GM12878 (cell line): ENCODE measurements at regions not wholly inside any gene's neighbourhood (a gene's known extent, or its start where the extent isn't known, plus 50 kb on each side); places are given as distances from the start of the nearest gene placed in this dataset.

Source experiments
- ATAC-seq: fragments of 200-7000 bp; cut with Tn5 transposase; 3 replicates; pipeline ENCODE4 v1.9.1; 2020; ENCODE audit warnings: mild to moderate bottlenecking, moderate library complexity
- BruUV-seq: library from RNA; stranded (reverse); fragments of 400-500 nt; replicated peaks from 2 replicates; lab custom pipeline; 2021; lab: Mats Ljungman, UMichigan
- CTCF ChIA-PET: fragments of 300-600 bp; sonication (Branson Sonifier 250); formaldehyde crosslinking; extraction: SDS; loops from one replicate; lab custom pipeline; 2021; ENCODE audit warnings: inconsistent platforms; lab: Yijun Ruan, JAX
- POLR2A ChIA-PET: fragments of 350-600 bp; formaldehyde crosslinking; extraction: SDS; loops from one replicate; lab custom pipeline; 2021; ENCODE audit warnings: inconsistent platforms; lab: Charles Lee
- RAD21 ChIA-PET: fragments of 300-600 bp; sonication (Branson Sonifier 250); formaldehyde crosslinking; loops from one replicate; lab custom pipeline; 2023; ENCODE audit warnings: antibody characterized with exemption; ENCODE audit not compliant: unreplicated experiment; lab: Charles Lee
- SMC1A ChIA-PET: fragments of 300-600 bp; sonication (Branson Sonifier 250); formaldehyde crosslinking; loops from one replicate; lab custom pipeline; 2023; ENCODE audit not compliant: unreplicated experiment, uncharacterized antibody; lab: Charles Lee
- DNase-seq: peaks from one replicate; pipeline ENCODE4 v3.0.0-alpha.2; 2011; ENCODE audit warnings: low read depth, low spot score
- FAIRE-seq: peaks from 3 replicates; lab custom pipeline; 2011; peaks lifted over from hg19 to GRCh38; lab: Jason Lieb, UNC
- H2AFZ ChIP-seq: 2 replicates; pipeline ENCODE4 v1.6.0; 2011; ENCODE audit warnings: low read depth, low read length, control low read depth; ENCODE audit not compliant: control insufficient read depth
- H3K27ac ChIP-seq: 2 replicates; pipeline ENCODE4 v1.5.1; 2011; ENCODE audit warnings: control low read depth; ENCODE audit not compliant: control insufficient read depth, insufficient read depth
- H3K27me3 ChIP-seq, 2 experiments: replicated peaks in 1 of 2; 2 replicates each; pipeline versions ENCODE4 v1.6.0 to v1.6.1; 2011; ENCODE audit warnings: low read length in 1 of 2; ENCODE audit not compliant: control insufficient read depth in 2 of 2, insufficient read depth in 2 of 2
- H3K36me3 ChIP-seq, 2 experiments: 2 replicates each; pipeline ENCODE4 v1.5.1; 2011; ENCODE audit warnings: low read length in 1 of 2; ENCODE audit not compliant: control insufficient read depth in 2 of 2, insufficient read depth in 2 of 2
- H3K4me1 ChIP-seq: 2 replicates; pipeline ENCODE4 v1.6.1; 2011; ENCODE audit warnings: mild to moderate bottlenecking, low read length, moderate library complexity, mixed read lengths; ENCODE audit not compliant: control insufficient read depth, insufficient read depth
- H3K4me2 ChIP-seq: 2 replicates; pipeline ENCODE4 v1.6.0; 2011; ENCODE audit warnings: control low read depth; ENCODE audit not compliant: control insufficient read depth, insufficient read depth
- H3K4me3 ChIP-seq: fragments of 200-600 bp; sonication (generic); 2 replicates; pipeline ENCODE4 v1.5.1; 2016
- H3K79me2 ChIP-seq: 2 replicates; pipeline ENCODE4 v1.6.0; 2011; ENCODE audit warnings: low read length; ENCODE audit not compliant: control insufficient read depth, insufficient read depth
- H3K9ac ChIP-seq: 2 replicates; pipeline ENCODE4 v1.8.0; 2011; ENCODE audit warnings: low read length, control low read depth, mixed read lengths; ENCODE audit not compliant: control insufficient read depth, insufficient read depth
- H3K9me3 ChIP-seq: replicated peaks from 3 replicates; pipeline ENCODE4 v1.5.1; 2011; ENCODE audit warnings: mild to moderate bottlenecking, low read length; ENCODE audit not compliant: control insufficient read depth, insufficient read depth
- H4K20me1 ChIP-seq: 2 replicates; pipeline ENCODE4 v1.6.0; 2011; ENCODE audit not compliant: control insufficient read depth, insufficient read depth
- CBX3 ChIP-seq: fragments of 200-600 bp; sonication (generic); IDR thresholded peaks from 2 replicates; pipeline ENCODE4 v1.6.1; 2016; ENCODE audit warnings: low read depth, borderline replicate concordance
- DPF2 ChIP-seq: fragments of 450-650 bp; IDR thresholded peaks from 2 replicates; pipeline ENCODE4 v1.6.1; 2017; ENCODE audit warnings: mild to moderate bottlenecking
- FOXM1 ChIP-seq: IDR thresholded peaks from 2 replicates; pipeline ENCODE4 v1.6.1; 2012; ENCODE audit warnings: low read depth, mild to moderate bottlenecking, inconsistent platforms, low read length, moderate library complexity
- JUND ChIP-seq: IDR thresholded peaks from 2 replicates; pipeline ENCODE4 v1.6.1; 2012; ENCODE audit warnings: low read depth, mild to moderate bottlenecking, low read length, improper control_type of control experiment, moderate library complexity
- MTA3 ChIP-seq: IDR thresholded peaks from 2 replicates; pipeline ENCODE4 v1.6.1; 2012; ENCODE audit warnings: low read length, inconsistent platforms, borderline replicate concordance
- SMAD1 ChIP-seq: fragments of 450-650 bp; IDR thresholded peaks from 2 replicates; pipeline ENCODE4 v1.6.1; 2018; ENCODE audit warnings: mild to moderate bottlenecking, low read depth; ENCODE audit not compliant: partially characterized antibody
- SREBF1 ChIP-seq: IDR thresholded peaks from 2 replicates; pipeline ENCODE4 v1.6.1; 2012; ENCODE audit warnings: mild to moderate bottlenecking, low read length
- SUPT20H ChIP-seq: IDR thresholded peaks from 2 replicates; pipeline ENCODE4 v1.6.1; 2011; ENCODE audit warnings: low read depth, mild to moderate bottlenecking, low read length, moderate library complexity, borderline replicate concordance; ENCODE audit not compliant: control insufficient read depth
- YBX1 ChIP-seq: fragments of 450-650 bp; IDR thresholded peaks from 2 replicates; pipeline ENCODE4 v1.6.1; 2016; ENCODE audit warnings: antibody characterized with exemption
- ZNF207 ChIP-seq: fragments of 450-650 bp; IDR thresholded peaks from 2 replicates; pipeline ENCODE4 v1.6.1; 2014; ENCODE audit warnings: antibody characterized with exemption, mild to moderate bottlenecking, borderline replicate concordance
- WGBS: methylation state at CpG from one replicate; pipeline ENCODE4 v1.1.6; 2016; ENCODE audit warnings: low lambda C conversion rate; ENCODE audit not compliant: insufficient replicate concordance, insufficient coverage; ENCODE audit errors: missing lambda C conversion rate; 5-methylcytosine and 5-hydroxymethylcytosine counted together
- in situ Hi-C: fragments of 300-500 bp; cut with MboI; formaldehyde crosslinking; loops from 9 replicates; pipeline ENCODE4 v1.14.3; 2018; ENCODE audit warnings: mixed read lengths
- intact Hi-C: fragments of 100-400 bp; cut with micrococcal nuclease; formaldehyde crosslinking; loops from one replicate; pipeline ENCODE4 v1.14.2; 2022; ENCODE audit not compliant: unreplicated experiment
- TF ChIP-seq, protein P1 (sequence below): fragments of 450-650 bp; IDR thresholded peaks from 2 replicates; pipeline ENCODE4 v1.6.1; 2017; ENCODE audit warnings: mild to moderate bottlenecking, low read depth, inconsistent platforms; ENCODE audit not compliant: poor library complexity, severe bottlenecking
- TF ChIP-seq, protein P2 (sequence below): fragments of 450-650 bp; formaldehyde crosslinking; IDR thresholded peaks from 2 replicates; pipeline ENCODE4 v1.4.0; 2022; ENCODE audit warnings: mild to moderate bottlenecking, moderate library complexity
- TF ChIP-seq, protein P3 (sequence below): IDR thresholded peaks from 2 replicates; pipeline ENCODE4 v1.6.1; 2012; ENCODE audit warnings: low read depth, low read length, improper control_type of control experiment
- TF ChIP-seq, protein P4 (sequence below), 3 experiments: IDR thresholded peaks in 2 of 3; conservative IDR thresholded peaks in 1 of 3; 2 replicates each; pipeline ENCODE4 v1.5.1; 2011; ENCODE audit warnings: low read depth in 3 of 3, low read length in 3 of 3, mild to moderate bottlenecking in 3 of 3, control low read depth in 2 of 3, moderate library complexity in 2 of 3, inconsistent platforms in 1 of 3, mixed read lengths in 1 of 3; ENCODE audit not compliant: control insufficient read depth in 2 of 3, insufficient read depth in 1 of 3; ENCODE audit errors: extremely low read depth in 1 of 3

DNA sequence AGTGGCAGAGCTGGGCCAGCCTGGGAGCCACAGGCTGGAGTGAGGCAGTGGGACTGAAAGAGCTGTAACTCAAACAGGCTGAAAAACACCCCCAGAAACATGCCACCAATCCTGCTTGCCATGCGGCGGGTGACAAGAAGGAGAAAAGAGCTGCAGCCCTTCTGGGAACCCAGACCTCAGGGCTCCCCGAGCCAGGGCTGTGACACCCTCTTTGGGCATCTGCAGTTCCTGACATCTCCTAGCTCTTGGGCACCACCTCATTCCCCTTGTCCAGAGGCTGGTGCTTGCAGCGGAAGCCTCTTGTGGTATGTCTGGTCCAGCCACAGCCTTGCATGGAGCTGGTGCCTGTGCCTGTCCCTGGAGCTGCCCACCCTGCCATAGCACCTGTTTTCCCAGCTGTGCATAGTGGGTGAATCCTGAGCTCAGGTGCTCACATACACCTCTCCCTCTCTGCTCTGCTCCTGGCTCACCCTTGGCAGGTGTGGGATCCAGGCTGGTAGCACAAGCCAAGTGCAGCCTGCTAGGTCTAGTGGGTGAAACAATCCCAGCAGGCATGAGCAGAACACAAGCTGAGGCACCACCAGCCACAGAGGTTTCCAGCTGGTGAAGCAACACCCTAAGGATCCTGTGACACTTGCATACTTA, 149.0 kb downstream of the CXXC4 start (continued):
- TF ChIP-seq MTA3 (no peak), SREBF1 (no peak)

DNA sequence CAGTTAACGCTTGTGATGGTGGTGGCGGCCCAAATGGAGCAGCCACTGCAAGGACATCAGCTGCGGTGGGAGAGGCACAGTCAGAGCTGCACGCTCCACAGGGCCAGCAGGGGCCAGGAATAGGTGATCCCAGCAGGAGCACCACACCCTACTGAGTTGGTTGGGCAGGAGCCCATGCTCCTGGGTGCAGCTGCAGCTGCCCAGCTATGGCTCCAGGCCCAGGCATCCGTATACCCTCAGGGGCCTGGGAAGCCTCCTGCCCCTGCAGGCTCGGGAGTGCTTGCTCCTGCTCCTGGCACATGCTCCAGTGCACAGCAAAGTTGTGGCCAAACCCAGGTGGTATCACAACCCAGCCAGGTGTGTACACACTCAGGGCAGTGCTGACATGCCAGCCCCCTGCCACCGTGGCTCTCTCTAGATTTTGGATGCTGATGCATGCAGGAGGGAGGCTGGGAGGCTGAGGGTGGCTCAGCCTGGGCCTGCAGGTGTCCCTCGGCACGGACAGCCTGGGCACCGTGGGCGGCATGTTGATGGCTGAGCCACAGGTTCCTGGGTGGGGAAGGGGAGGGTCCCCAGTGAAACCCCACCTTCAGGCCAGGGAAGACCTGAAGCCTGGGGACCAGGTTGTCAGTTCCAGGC, 150.2 kb downstream of the CXXC4 start:
- no peak for ATAC-seq
- H3K4me3 ChIP-seq, result no peak overlapping the region
- BruUV-seq, result no TSS peak
- no peak overlapping the region for H3K27ac ChIP-seq
- intact Hi-C loops (no loop called here), in situ Hi-C loops (no loop called here)
- H2AFZ ChIP-seq, result no peak overlapping the region
- RAD21 ChIA-PET, result no interaction called here
- no peak for FAIRE-seq
- peaks cover 5% of the 10 kb centered on the region; the same call in 2 of the 3 replicates for H3K9me3 ChIP-seq
- no peak for DNase-seq
- SMC1A ChIA-PET, result no interaction called here
- WGBS, result 32% methylated on average over 11 of the region's 11 CpGs
- H3K4me2 ChIP-seq, result no peak overlapping the region
- no peaks in the 10 kb centered on the region for H3K36me3 ChIP-seq
- no peaks in the 10 kb centered on the region for H3K27me3 ChIP-seq
- no peak overlapping the region for H3K9ac ChIP-seq
- CTCF ChIA-PET, result no interaction called here
- no peaks in the 10 kb centered on the region for H4K20me1 ChIP-seq
- POLR2A ChIA-PET, result no interaction called here
- H3K4me1 ChIP-seq, result no peaks in the 10 kb centered on the region
- H3K79me2 ChIP-seq, result no peaks in the 10 kb centered on the region
- TF ChIP-seq JUND (no peak), DPF2 (no peak), ZNF207 (no peak), SUPT20H (no peak), CBX3 (no peak), FOXM1 (no peak), YBX1 (no peak), SMAD1 (no peak)
- TF ChIP-seq, protein P1, sequence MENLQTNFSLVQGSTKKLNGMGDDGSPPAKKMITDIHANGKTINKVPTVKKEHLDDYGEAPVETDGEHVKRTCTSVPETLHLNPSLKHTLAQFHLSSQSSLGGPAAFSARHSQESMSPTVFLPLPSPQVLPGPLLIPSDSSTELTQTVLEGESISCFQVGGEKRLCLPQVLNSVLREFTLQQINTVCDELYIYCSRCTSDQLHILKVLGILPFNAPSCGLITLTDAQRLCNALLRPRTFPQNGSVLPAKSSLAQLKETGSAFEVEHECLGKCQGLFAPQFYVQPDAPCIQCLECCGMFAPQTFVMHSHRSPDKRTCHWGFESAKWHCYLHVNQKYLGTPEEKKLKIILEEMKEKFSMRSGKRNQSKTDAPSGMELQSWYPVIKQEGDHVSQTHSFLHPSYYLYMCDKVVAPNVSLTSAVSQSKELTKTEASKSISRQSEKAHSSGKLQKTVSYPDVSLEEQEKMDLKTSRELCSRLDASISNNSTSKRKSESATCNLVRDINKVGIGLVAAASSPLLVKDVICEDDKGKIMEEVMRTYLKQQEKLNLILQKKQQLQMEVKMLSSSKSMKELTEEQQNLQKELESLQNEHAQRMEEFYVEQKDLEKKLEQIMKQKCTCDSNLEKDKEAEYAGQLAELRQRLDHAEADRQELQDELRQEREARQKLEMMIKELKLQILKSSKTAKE, result no peak
- TF ChIP-seq, protein P2, sequence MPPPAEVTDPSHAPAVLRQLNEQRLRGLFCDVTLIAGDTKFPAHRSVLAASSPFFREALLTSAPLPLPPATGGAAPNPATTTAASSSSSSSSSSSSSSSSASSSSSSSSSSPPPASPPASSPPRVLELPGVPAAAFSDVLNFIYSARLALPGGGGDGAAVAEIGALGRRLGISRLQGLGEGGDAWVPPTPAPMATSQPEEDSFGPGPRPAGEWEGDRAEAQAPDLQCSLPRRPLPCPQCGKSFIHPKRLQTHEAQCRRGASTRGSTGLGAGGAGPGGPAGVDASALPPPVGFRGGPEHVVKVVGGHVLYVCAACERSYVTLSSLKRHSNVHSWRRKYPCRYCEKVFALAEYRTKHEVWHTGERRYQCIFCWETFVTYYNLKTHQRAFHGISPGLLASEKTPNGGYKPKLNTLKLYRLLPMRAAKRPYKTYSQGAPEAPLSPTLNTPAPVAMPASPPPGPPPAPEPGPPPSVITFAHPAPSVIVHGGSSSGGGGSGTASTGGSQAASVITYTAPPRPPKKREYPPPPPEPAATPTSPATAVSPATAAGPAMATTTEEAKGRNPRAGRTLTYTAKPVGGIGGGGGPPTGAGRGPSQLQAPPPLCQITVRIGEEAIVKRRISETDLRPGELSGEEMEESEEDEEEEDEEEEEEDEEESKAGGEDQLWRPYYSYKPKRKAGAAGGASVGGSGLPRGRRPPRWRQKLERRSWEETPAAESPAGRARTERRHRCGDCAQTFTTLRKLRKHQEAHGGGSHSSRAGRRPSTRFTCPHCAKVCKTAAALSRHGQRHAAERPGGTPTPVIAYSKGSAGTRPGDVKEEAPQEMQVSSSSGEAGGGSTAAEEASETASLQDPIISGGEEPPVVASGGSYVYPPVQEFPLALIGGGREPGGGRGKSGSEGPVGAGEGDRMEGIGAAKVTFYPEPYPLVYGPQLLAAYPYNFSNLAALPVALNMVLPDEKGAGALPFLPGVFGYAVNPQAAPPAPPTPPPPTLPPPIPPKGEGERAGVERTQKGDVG (CRISPR knock-in tag), result no peak
- TF ChIP-seq, protein P3, sequence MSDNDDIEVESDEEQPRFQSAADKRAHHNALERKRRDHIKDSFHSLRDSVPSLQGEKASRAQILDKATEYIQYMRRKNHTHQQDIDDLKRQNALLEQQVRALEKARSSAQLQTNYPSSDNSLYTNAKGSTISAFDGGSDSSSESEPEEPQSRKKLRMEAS, result no peak
- TF ChIP-seq, protein P4, sequence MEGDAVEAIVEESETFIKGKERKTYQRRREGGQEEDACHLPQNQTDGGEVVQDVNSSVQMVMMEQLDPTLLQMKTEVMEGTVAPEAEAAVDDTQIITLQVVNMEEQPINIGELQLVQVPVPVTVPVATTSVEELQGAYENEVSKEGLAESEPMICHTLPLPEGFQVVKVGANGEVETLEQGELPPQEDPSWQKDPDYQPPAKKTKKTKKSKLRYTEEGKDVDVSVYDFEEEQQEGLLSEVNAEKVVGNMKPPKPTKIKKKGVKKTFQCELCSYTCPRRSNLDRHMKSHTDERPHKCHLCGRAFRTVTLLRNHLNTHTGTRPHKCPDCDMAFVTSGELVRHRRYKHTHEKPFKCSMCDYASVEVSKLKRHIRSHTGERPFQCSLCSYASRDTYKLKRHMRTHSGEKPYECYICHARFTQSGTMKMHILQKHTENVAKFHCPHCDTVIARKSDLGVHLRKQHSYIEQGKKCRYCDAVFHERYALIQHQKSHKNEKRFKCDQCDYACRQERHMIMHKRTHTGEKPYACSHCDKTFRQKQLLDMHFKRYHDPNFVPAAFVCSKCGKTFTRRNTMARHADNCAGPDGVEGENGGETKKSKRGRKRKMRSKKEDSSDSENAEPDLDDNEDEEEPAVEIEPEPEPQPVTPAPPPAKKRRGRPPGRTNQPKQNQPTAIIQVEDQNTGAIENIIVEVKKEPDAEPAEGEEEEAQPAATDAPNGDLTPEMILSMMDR (IDR thresholded peaks at IDR 0.05 in 2 of 3, conservative IDR thresholded peaks at IDR 0.05 in 1 of 3; ENCODE audit: control insufficient read depth in 2 of 3, extremely low read depth in 1 of 3, insufficient read depth in 1 of 3, low read depth in 3 of 3, low read length in 3 of 3), result no peak
